ENCODE measurements at regions not wholly inside any gene's neighbourhood (a gene's known extent, or its start where the extent isn't known, plus 50 kb on each side); places are given as distances from the start of the nearest gene placed in this dataset.

- TF ChIP-seq PBX3 (CRISPR knock-in tag; IDR thresholded peaks at IDR 0.05) (no peak), ZNF274 (IDR thresholded peaks at IDR 0.05; ENCODE audit: low read length) (no peak), ZNF274 (tag by site-specific recombination; IDR thresholded peaks at IDR 0.05; ENCODE audit: borderline replicate concordance) (no peak), KLF1 (tag by site-specific recombination; IDR thresholded peaks at IDR 0.05) (no peak), ZNF654 (tag by site-specific recombination; IDR thresholded peaks at IDR 0.05; ENCODE audit: low read depth) (no peak), ZNF426 (tag by site-specific recombination; IDR thresholded peaks at IDR 0.05) (no peak), ZNF747 (tag by site-specific recombination; IDR thresholded peaks at IDR 0.05) (no peak), ZNF138 (tag by site-specific recombination; IDR thresholded peaks at IDR 0.05; ENCODE audit: borderline replicate concordance) (no peak), SETDB1 (IDR thresholded peaks at IDR 0.05; ENCODE audit: insufficient read length, low read length) (no peak), ZBTB8A (tag by site-specific recombination; IDR thresholded peaks at IDR 0.05) (no peak), ZNF121 (tag by site-specific recombination; IDR thresholded peaks at IDR 0.05) (no peak), GFI1B (tag by site-specific recombination; IDR thresholded peaks at IDR 0.05) (no peak)
- TF ChIP-seq, protein P1, sequence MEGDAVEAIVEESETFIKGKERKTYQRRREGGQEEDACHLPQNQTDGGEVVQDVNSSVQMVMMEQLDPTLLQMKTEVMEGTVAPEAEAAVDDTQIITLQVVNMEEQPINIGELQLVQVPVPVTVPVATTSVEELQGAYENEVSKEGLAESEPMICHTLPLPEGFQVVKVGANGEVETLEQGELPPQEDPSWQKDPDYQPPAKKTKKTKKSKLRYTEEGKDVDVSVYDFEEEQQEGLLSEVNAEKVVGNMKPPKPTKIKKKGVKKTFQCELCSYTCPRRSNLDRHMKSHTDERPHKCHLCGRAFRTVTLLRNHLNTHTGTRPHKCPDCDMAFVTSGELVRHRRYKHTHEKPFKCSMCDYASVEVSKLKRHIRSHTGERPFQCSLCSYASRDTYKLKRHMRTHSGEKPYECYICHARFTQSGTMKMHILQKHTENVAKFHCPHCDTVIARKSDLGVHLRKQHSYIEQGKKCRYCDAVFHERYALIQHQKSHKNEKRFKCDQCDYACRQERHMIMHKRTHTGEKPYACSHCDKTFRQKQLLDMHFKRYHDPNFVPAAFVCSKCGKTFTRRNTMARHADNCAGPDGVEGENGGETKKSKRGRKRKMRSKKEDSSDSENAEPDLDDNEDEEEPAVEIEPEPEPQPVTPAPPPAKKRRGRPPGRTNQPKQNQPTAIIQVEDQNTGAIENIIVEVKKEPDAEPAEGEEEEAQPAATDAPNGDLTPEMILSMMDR (tag by site-specific recombination; IDR thresholded peaks at IDR 0.05): no peak
- TF ChIP-seq, protein P2, sequence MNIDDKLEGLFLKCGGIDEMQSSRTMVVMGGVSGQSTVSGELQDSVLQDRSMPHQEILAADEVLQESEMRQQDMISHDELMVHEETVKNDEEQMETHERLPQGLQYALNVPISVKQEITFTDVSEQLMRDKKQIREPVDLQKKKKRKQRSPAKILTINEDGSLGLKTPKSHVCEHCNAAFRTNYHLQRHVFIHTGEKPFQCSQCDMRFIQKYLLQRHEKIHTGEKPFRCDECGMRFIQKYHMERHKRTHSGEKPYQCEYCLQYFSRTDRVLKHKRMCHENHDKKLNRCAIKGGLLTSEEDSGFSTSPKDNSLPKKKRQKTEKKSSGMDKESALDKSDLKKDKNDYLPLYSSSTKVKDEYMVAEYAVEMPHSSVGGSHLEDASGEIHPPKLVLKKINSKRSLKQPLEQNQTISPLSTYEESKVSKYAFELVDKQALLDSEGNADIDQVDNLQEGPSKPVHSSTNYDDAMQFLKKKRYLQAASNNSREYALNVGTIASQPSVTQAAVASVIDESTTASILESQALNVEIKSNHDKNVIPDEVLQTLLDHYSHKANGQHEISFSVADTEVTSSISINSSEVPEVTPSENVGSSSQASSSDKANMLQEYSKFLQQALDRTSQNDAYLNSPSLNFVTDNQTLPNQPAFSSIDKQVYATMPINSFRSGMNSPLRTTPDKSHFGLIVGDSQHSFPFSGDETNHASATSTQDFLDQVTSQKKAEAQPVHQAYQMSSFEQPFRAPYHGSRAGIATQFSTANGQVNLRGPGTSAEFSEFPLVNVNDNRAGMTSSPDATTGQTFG (tag by site-specific recombination; IDR thresholded peaks at IDR 0.05; ENCODE audit: borderline replicate concordance): no peak
Measured at GRCh38 chr21:39095681-39096080, 87.6 kb downstream of the PSMG1 start.
